ENCODE measurements at regions not wholly inside any gene's neighbourhood (a gene's known extent, or its start where the extent isn't known, plus 50 kb on each side); places are given as distances from the start of the nearest gene placed in this dataset.

- ATAC-seq (no peak), DNase-seq (no peak)
- intact Hi-C loops (cut with DNase I) = no loop called here
Observed at GRCh38 chr2:220259662-220260061, 632.2 kb downstream of the SLC4A3 start.

GRCh38 chr2:220263300-220263699, 635.9 kb downstream of the SLC4A3 start:
- intact Hi-C loops (cut with DNase I) = no loop called here
- ATAC-seq (no peak), DNase-seq (no peak)

GRCh38 chr2:220269367-220269766, 641.9 kb downstream of the SLC4A3 start:
- ATAC-seq = no peak
- intact Hi-C loops (cut with DNase I) = no loop called here
- DNase-seq = no peak

GRCh38 chr2:220270481-220271070, 643.1 kb downstream of the SLC4A3 start:
- DNase-seq = no peak
- no peak for ATAC-seq
- intact Hi-C loops (cut with DNase I) = no loop called here

GRCh38 chr2:220272656-220273055, 645.2 kb downstream of the SLC4A3 start:
- intact Hi-C loops (cut with DNase I) = no loop called here
- DNase-seq (no peak), ATAC-seq (no peak)

- DNase-seq = no peak
- intact Hi-C loops (cut with DNase I) = no loop called here
Observed at GRCh38 chr2:220273082-220273481, 645.7 kb downstream of the SLC4A3 start.

GRCh38 chr2:220275454-220275853, 648.0 kb downstream of the SLC4A3 start:
- DNase-seq (no peak), ATAC-seq (no peak)
- intact Hi-C loops (cut with DNase I) = no loop called here

More at GRCh38 chr2:220273082-220273481, 645.7 kb downstream of the SLC4A3 start:
- no peak for ATAC-seq

GRCh38 chr2:220276741-220277444, 649.5 kb downstream of the SLC4A3 start:
- DNase-seq (no peak), ATAC-seq (peak; percentile 72 to 75)
- intact Hi-C loops (cut with DNase I) = no loop called here

- peak; percentile 85 to 87 for ATAC-seq
Observed at GRCh38 chr2:220277445-220277975, 650.1 kb downstream of the SLC4A3 start.

GRCh38 chr2:220278022-220278421, 650.6 kb downstream of the SLC4A3 start:
- ATAC-seq (no peak), DNase-seq (no peak)
- intact Hi-C loops (cut with DNase I) = no loop called here

More at GRCh38 chr2:220277445-220277975, 650.1 kb downstream of the SLC4A3 start:
- intact Hi-C loops (cut with DNase I) = no loop called here
- DNase-seq = peak; percentile 59

- peak in 1 of 2 donors; percentile 64 for ATAC-seq
- no peak for DNase-seq
- intact Hi-C loops (cut with DNase I) = no loop called here
Observed at GRCh38 chr2:220279372-220279771, 651.9 kb downstream of the SLC4A3 start.

- no peak for DNase-seq
- ATAC-seq = peak in 1 of 2 donors; percentile 11
- intact Hi-C loops (cut with DNase I) = no loop called here
Observed at GRCh38 chr2:220279840-220280239, 652.4 kb downstream of the SLC4A3 start.

GRCh38 chr2:220280736-220281135, 653.3 kb downstream of the SLC4A3 start:
- ATAC-seq (no peak), DNase-seq (no peak)
- intact Hi-C loops (cut with DNase I) = no loop called here

- ATAC-seq (no peak), DNase-seq (no peak)
- intact Hi-C loops (cut with DNase I) = no loop called here
Observed at GRCh38 chr2:220281771-220282170, 654.3 kb downstream of the SLC4A3 start.

- ATAC-seq = no peak
- intact Hi-C loops (cut with DNase I) = no loop called here
- no peak for DNase-seq
Observed at GRCh38 chr2:220282236-220282635, 654.8 kb downstream of the SLC4A3 start.

GRCh38 chr2:220293966-220294365, 666.5 kb downstream of the SLC4A3 start:
- intact Hi-C loops (cut with DNase I) = no loop called here
- DNase-seq (no peak), ATAC-seq (no peak)

- ATAC-seq = no peak
- DNase-seq = no peak
- intact Hi-C loops (cut with DNase I) = no loop called here
Observed at GRCh38 chr2:220296174-220296573, 668.7 kb downstream of the SLC4A3 start.

- intact Hi-C loops (cut with DNase I) = no loop called here
- no peak for ATAC-seq
- DNase-seq = no peak
Observed at GRCh38 chr2:220297093-220297492, 669.7 kb downstream of the SLC4A3 start.

- DNase-seq (no peak), ATAC-seq (no peak)
- intact Hi-C loops (cut with DNase I) = no loop called here
Observed at GRCh38 chr2:220300806-220301205, 673.4 kb downstream of the SLC4A3 start.

GRCh38 chr2:220302756-220303155, 675.3 kb downstream of the SLC4A3 start:
- DNase-seq (no peak), ATAC-seq (no peak)
- intact Hi-C loops (cut with DNase I) = no loop called here

GRCh38 chr2:220309215-220309614, 681.8 kb downstream of the SLC4A3 start:
- ATAC-seq = no peak
- DNase-seq = no peak
- intact Hi-C loops (cut with DNase I) = no loop called here
